ENCODE measurements at regions not wholly inside any gene's neighbourhood (a gene's known extent, or its start where the extent isn't known, plus 50 kb on each side); places are given as distances from the start of the nearest gene placed in this dataset.

- DNase-seq = no peak
Measured at GRCh38 chr1:233523047-233523446, 90.9 kb upstream of the KCNK1 start.

- no peak for DNase-seq
Measured at GRCh38 chr1:233527818-233528217, 86.1 kb upstream of the KCNK1 start.

- no peak for DNase-seq
Measured at GRCh38 chr1:233530665-233531386, 83.1 kb upstream of the KCNK1 start.

GRCh38 chr1:233540816-233541215 is 73.1 kb upstream of the KCNK1 start:
- DNase-seq = no peak

- DNase-seq = no peak
Measured at GRCh38 chr1:233543338-233544255, 70.3 kb upstream of the KCNK1 start.

- no peak for DNase-seq
Measured at GRCh38 chr1:233544304-233544703, 69.6 kb upstream of the KCNK1 start.

GRCh38 chr1:233547726-233548125 is 66.2 kb upstream of the KCNK1 start:
- no peak for DNase-seq

GRCh38 chr1:233549404-233549803 is 64.5 kb upstream of the KCNK1 start:
- no peak for DNase-seq

GRCh38 chr1:233549917-233550316 is 64.0 kb upstream of the KCNK1 start:
- DNase-seq = no peak

GRCh38 chr1:233554037-233554436 is 59.9 kb upstream of the KCNK1 start:
- DNase-seq = no peak

- DNase-seq = no peak
Measured at GRCh38 chr1:233561708-233562426, 52.0 kb upstream of the KCNK1 start.
